ENCODE measurements at regions not wholly inside any gene's neighbourhood (a gene's known extent, or its start where the extent isn't known, plus 50 kb on each side); places are given as distances from the start of the nearest gene placed in this dataset.
"Not testable (repeated sequence)": the region's sequence is repeated elsewhere in the genome, so short reads cannot be mapped to it uniquely, and the experiment has no call there.

DNA sequence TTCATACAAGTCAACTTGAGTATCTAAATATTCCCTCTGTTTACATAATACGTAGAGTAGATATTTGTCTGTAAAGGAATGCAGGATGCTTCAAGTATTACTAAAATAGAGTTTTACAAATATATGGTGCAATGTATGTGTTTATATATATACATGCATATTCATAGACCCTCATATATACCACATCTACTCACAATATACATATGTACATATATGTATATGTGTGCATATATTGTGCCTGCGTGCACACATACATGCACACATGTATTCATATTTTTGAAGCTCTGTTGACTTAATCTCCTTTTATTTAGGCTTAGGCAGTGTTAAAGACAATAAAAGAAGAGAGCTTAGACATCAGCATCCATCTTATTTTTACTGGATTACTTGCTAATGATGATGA lies 616.6 kb upstream of the GOT2 start:
- DNase-seq = no peak

DNA sequence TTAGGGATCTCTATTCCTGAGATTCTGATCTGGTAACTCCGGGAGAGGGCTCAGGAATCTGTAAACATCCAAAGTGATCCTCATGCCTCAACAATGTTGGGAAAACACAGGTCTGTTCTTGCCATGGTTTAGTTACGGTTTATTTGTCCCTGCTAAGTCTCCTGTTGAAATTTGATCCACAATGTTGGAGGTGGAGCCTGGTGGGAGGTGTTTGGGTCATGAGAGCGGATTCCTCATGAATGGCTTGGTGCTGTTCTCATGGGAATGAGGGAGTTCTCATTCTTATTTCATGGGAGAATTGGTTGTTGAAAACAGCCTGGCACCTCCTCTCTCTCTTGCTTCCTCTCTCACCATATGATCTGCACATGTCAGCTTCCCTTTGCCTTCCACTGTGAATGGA lies 608.6 kb upstream of the GOT2 start:
- DNase-seq = no peak

DNA sequence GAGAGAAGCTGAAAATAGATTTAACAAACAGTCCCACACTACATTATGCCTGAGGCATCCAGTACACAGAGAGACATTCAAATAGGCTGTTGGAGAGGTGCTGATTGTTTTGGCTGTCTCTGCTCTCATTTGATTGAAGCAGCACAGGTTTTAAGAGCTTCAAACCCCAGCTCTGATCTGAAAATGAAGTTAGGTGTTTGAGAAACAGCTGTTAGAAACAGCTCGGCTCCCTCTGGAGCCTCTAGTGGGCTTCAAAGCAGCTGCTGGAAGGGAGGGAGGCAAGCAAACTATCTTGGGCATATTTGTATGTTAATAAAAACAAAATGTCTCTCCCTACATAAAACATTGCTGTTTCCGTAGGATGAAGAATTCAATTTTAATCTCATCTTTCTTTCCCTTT lies 607.3 kb upstream of the GOT2 start:
- no peak for DNase-seq

DNA sequence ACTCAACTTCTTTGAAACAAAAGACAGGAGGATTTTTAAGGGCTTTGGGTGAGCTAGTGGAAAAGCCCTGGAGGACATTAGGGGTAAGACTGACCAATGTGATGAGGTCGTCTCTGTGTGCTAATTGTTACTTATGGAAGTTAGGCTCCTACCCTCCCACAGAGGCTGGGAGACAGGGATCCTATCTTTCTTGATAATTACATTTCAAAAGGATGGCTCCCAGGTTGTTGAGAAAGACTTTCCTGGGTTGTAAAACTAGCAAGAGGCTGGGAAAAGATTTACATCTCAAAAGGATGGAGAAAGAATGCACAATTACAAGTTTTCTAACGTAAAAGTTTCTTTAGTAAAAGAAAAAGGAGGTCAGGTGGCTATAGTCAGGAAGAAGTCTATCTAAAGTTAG lies 605.8 kb upstream of the GOT2 start:
- no peak for DNase-seq

DNA sequence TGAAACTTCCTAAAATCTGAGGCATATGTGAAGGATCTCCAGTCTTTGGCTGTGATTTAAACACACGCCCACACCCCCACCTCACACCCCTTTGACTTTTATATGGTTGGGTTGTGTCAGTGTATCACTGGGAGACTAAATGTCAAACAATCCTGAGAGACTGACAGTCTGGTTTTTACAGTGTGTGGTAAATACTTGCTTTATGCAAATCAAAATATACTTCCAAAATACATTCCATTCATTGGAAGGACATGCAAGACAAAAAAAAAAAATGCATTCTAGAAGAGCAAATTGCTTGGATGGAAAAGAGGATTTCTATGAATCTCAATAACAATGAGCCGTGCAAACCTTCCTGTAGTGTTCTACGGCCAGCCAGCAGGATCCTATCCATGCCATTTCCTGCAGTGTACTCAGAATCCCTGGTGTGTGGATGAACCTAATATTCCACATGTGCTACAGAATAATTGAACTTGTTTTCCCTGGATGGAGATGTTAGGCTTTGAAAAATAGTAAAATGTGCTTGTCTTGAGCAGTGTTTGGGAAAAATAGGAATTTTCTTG lies 602.1 kb upstream of the GOT2 start:
- no peak for DNase-seq

DNA sequence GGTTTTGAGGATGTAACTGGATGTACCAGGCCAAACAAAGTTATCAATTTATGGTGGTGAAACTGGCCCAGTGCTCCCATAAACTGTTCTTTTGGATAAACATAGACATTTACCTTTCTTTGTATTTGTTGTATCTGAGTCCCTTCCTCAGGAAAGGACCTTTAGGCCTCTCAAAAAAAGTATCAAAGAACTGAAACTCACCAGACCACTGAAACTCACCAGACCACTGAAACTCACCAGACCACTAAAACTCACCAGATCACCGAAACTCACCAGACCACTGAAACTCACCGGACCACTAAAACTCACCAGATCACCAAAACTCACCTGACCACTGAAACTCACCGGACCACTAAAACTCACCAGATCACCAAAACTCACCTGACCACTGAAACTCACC lies 597.6 kb upstream of the GOT2 start:
- not testable (repeated sequence) for DNase-seq

DNA sequence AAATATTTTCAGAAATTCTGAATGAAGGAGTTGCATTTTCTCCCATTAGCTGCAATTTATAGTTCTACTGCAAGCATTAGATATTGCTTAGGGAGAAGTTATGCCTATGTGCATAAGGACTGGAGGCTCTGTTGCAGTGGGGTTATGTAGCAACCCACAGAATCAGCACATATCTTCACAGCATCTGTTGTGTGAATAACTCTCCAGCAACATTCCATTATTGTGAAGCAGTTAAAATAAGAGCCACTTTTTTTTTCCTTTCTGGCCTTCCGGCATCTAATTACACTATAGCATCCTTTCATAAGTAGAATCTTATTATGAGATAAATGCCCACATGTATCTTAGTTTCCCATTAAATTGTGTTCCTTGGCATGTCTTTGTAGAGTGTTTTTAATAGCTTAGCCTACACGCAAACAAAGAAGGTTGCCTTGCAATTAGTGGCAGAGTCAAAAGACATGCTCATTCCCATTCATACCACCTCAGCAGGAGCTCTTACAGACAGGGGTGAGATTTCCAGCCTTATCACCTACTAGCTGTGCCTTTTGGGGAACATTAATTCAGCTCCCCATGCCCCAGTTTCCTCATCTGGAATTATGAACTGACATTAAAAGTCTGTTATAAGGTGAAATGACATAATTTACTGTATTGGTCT lies 596.0 kb upstream of the GOT2 start:
- DNase-seq = no peak

DNA sequence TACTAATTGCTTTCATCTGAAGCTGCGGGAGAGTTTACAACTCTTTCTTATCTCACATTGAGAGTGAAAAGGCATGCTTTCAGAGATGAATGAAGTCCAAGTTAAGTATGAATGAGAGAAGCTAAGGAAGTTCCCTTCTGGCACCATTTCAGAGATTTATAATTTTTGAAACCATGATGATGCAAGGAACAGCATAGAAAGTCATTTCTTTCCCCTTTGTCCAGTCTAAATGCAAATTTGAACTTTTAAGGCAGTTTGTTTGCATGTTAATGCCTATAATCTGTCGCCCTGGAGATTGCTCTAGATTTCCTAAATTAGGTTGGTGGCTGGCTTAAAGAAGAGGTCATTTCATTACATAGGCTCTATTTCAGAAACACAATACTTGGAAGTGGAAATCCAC lies 594.8 kb upstream of the GOT2 start:
- no peak for DNase-seq

DNA sequence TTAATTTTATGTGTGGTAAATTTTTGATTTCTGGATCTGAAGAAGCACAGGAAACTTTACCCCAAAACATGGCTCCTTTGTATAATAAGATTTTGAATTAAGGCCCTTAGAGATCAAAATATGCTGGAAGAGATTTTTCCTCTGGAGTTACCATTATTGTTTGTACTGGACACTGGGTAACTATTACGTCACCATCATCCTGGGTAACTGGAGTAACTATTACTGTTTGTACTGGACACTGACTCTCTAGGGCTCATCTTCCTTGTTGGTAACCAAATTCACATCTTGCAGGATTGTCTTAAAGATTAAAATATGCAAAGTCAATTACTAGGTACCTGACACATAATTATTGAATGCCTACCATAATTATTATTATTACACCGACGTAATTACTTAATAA lies 593.8 kb upstream of the GOT2 start:
- no peak for DNase-seq

DNA sequence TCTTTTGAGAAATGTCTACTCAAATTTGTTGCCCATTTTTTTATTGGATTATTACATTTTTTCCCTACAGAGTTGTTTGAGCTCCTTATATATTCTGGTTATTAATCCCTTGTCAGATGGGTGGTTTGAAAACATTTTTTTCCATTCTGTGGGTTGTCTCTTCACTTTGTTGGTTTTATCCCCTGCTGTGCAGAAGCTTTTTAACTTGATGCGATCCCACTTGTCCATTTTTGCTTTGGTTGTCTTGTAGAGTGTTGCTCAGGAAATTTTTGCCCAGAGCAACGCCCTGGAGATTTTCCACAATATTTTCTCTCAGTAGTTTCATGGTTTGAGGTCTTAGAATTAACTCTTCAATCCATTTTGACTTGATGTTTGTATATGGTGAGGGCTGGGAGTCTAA lies 592.8 kb upstream of the GOT2 start:
- no peak for DNase-seq

DNA sequence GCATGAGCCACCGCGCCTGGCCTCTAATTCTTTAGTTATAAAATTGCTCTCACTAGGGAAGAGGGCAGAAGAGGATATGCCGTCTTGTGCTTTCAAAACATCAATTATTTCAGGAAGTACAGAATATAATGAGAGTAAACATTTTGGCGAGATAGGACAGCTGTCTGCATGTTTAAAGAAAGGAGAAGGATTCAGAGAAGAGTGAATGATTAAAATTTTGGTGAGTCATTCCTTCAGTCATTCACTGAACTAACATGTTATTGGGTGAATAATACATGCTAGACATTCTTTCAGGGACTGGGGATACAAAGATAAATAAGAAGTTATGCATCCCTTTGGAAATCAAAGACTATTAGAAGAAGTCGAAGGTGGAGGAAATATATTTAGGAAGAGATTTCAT lies 590.3 kb upstream of the GOT2 start:
- DNase-seq = no peak

DNA sequence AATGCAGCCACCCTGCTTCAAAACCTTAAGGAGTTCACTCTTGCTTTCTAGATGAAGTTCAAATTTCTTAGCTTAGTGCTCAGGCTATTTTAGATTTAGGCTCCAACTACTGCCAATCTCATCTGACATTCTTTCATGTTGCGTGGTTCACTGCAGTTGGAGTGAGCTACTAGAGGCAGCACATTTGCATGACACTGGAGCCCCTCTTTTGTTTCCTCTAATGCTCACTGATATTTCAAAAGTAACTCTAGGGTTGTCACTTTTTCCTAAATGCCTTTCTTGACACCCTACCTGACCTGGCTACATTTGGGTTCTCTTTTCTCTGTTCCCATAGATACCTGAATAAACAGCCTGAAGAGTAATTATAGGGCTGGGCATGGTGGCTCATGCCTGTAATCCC lies 586.5 kb upstream of the GOT2 start:
- DNase-seq = no peak

DNA sequence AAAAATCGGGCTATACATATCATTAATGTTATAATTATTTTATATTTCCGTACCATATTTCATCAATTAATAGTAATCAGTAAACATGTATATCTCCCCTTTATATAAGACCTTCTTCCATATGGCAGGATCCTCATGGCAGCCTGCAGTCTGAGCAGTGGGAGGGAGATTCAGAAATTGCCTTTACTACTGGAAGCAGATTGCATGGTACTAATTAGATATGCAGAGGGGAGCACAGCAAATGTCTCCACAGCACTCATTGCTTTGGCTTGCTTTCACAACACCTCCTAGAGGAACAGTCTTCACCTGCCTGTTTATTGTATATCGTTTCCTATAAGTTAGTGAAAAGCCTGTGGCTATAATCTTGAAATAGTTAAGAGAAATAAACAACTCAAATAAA lies 585.8 kb upstream of the GOT2 start:
- no peak for DNase-seq

DNA sequence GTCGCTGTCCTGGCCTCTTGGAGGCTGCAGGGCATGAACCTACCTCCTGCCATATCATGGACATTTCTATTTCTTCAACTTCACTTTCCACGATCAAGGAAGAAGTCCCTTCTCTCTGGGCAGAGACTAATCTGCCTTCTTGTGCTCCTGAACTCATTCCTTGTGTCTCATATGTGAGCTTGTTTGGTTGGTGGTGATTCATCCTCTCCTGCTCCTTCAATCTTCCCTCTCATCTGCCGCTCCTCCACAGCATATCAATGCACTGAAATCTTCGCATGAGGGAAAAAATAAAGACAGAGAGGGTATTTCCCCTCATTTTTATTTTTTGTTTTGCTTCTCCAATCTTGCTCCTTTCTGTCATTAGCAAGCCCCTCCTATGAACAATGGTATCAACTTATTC lies 571.7 kb upstream of the GOT2 start:
- no peak for DNase-seq

DNA sequence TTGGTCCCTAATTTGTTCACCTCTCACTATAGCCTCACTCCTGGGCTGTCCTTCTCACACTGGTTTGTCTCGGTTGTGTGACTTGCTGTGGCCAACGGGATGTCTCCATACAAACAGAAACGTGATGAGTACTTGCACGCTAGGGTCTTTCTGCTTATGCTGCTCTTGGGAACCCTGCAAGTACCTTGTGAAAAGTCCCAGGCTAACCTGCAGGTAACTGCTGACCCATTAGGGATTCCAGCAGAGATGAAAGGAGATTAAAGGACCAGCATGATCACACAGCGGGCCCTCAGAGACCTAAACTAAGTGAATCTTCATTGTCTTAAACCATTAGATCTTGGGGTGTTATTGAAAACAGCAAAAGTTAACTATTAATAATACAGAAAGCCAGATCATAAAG lies 562.8 kb upstream of the GOT2 start:
- no peak for DNase-seq

DNA sequence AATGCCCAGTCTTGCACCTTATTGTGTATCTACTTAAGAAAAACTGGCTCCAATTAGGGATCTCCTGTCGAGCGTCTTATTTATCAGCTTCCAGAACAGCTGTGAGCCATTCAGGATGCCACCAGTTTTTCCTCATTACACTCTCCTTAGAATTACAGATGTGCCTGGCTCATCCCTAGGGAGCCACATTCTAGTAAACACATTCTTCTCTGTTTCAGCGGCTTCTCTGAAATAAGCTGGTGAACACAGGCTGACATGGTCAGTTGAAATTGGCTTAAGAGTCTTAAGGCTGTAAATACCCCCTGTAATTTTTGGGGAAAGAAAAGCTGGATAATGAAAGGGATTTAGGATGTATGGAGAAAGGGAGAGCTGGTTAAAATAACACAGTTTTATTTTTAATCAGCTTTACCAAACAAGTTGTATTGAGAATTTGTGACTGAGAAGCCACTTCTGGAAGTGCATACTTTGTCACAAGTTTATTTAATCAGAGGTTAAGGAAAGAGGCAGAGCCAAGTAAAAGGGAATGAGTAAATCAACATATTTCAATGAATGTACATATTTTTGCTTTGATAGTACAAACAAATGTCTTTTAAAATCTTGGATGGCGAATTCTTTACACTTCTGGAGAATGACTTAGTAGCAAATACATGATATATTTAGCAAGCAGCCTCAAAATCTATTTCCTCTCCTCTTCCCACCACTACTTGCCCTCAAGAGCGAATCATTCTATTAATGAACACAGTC lies 562.0 kb upstream of the GOT2 start:
- DNase-seq = no peak

DNA sequence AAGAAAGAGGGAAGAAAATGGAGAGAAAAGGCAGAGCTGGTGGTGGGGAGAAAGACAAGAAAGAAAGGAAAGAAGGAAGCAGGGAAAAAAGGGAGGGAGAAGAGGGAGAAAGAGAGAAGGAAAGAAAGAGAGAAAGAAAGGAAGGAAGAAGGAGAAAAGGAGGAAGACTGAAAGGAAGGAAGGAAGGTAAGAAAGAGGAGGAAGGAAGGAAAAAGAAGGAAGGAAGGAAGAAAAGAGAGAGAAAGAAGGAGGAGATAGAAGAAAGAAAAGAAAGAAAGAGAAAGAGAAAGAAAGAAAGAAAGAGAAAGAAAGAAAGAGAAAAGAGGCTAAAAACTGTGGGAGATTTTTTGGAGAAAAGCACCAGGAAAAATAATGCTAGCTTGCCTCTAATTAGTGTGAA lies 561.4 kb upstream of the GOT2 start:
- no peak for DNase-seq

DNA sequence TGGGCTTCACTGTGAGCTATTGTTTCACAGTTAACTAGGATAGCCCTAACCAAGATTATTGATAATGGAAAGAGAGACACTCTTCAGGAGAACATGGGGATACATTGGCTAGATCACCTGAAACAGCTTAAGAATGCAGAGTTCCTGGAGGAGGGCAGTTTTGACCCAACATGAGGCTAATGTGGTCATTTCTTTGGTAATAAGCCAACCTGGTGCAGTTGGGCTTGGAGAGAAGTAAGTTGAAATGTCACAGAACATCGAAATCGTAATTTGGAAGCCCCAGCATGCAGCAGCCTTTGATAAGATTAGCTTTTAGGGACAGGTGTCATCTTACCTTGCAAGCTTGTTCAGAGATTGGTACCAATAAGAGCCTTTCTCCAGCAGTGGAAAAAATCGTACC lies 556.6 kb upstream of the GOT2 start:
- no peak for DNase-seq

DNA sequence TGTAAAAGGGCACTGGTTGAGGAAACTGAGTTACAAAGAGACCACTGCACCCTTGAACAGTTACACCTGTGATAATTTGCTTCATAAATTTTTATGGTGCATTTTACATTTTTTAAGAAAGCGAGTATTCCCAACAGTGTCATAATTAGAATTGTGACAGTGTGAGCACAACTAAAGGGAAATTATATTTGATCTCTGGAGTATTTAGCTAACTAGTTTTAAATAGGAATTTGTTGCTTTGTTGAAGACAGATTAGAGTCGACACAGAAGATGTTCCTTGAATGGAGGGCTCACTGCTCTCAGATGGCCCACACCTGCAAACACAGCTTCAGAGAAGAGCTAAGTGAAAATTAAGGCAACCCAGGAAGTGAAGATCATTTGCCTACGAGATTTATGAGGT lies 555.0 kb upstream of the GOT2 start:
- no peak for DNase-seq

DNA sequence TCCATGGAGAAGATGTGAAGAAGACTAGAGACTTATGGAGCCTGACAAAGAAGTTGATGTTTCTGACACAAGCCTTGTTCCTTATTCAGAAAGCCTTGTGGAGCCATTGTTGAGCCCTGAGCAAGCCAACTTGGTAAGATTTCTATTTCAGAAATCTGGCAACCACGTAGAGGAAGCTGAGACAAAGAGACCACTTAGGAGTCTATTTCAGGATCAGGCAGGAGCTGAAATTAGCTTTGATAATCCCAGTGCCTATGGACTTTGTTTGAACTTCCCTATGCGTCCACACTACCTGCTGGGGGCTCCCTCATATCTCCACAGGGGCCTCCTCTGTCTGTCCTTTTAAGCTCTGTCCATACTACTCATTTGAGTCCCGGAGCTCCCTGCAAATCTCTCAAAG lies 540.0 kb upstream of the GOT2 start:
- no peak for DNase-seq

DNA sequence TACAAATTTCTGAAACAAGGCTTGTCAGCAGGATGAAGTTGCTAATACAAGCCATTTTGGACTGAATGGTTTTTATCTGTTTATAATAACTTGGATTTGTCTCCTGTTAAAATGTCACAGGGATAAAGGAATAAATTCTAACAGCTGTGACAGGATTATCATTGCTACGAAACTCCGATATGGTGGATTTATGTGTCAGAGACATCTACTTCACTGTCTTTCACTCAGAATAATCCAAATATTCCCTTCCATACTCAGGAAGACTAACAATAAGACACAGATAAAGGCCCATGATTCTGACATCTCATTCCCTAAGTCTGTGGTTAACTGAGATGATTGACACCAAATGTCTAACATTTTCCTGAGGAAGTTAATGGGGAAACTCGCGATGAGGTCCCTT lies 529.8 kb upstream of the GOT2 start:
- DNase-seq = no peak

DNA sequence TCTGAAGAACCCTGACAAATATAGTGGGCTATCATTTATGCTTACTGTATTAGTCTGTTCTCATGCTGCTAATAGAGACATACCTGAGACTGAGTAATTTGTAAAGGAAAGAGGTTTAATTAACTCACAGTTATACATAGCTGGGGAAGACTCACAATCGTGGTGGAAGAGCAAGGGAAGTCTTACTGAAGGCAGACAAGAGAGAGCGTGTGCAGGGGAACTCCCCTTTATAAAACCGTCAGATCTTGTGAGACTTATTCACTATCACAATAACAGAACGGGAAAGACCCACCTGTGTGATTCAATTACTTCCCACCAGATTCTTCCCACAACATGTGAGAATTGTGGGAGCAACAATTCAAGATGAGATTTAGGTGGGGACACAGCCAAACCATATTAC lies 526.8 kb upstream of the GOT2 start:
- DNase-seq = no peak

DNA sequence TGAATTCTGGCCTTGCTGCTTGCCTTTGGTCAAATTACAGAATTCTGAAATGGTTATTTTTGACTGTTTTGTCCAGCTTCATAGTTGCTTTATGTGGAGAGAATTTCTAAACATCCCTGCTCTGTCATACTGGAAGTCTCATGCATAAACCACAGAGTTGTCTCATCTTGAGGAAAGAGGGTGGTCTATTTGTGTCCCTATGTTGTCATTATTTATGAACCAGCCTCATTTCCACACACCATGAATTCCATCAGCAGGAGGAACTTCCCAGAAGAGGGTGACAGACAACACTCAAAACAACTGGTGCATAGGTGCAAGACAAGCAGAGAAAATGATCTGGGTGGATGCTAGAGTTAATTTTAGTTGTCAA lies 525.8 kb upstream of the GOT2 start:
- DNase-seq = no peak

DNA sequence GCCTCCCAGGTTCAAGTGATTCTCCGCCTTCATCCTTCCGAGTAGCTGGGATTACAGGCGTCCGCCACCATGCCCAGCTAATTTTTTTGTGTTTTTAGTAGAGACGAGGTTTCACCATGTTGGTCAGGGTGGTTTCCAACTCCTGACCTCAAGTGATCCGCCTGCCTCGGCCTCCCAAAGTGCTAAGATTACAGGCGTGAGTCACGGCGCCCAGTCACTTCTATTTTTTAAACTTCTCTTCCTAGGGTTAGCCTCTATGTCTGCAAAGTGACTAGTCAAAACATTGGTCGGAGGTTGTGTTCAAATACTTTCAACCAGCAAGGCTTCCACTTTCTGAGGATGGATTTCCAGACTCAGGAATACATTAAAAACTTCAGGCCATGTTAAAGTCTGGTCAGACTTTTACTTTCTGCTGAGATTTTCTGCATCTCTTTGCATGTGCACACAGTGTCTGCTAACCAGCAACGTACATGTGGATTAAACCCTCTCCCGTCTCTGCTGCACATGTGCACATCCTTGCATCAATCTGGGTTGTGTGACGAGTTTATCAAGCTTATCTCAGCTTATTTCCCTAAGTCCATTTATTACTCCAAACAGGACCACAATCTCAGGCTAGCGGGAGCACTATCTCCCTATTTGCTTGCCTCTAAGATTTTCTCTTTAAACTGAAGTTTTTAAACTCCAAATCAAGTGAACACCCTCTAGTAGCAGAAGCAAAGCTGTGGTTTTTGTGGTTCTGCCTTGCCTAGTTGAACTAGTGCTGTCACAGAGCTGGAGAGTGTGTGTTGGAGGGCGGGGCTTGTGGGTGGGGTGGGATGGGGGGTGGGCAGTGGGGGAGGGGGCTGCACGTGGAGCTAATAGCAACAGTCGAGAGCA lies 525.2 kb upstream of the GOT2 start:
- no peak for DNase-seq
